NCI-H1092 treated with DMSO at 0.1 percent for 48 hours (cell line): ENCODE measurements at regions not wholly inside any gene's neighbourhood (a gene's known extent, or its start where the extent isn't known, plus 50 kb on each side); places are given as distances from the start of the nearest gene placed in this dataset.
"Not testable (repeated sequence)": the region's sequence is repeated elsewhere in the genome, so short reads cannot be mapped to it uniquely, and the experiment has no call there.

Experiments used
- DNase-seq: peaks from one replicate; lab custom pipeline; 2025; lab: John Stamatoyannopoulos, UW

DNA sequence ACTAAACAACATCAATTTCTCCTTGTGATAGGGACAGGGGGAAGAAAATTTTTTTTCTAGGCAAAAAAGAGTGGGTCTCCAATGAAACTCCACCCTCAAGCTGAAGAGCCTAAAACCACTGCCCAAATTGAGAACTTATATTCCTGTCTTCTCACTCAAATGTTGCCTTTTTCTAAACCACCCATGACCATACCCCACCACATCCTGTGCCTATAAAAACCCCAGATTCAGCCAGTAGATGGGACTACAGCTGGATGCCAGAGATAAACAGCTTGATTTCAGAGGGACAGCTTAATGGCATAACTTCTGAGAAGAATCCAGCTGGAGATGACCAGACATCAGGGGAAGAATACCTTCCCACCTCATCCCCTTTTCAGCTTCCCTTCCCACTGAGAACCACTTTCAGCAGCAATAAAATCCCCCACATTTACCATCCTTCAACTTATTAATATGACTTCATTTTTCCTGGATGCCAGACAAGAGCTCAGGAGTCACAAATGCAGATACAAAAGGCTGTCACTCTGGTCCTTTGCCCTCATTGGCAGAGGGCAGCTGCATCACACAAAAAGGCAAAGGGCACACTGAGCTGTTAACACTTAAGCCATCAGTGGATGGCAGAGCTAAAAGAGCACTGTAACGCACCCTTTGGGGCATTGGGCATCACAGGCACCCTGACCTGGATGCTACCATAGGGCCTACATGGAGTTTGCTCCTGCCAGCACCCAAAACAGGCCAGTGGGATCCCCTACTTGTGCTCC, 972.5 kb upstream of the CTNND2 start:
- DNase-seq: no peak

GRCh38 chr5:12870872-12871539, 966.8 kb upstream of the CTNND2 start:
- no peak for DNase-seq

- no peak for DNase-seq
Observed at GRCh38 chr5:12865529-12865928, 961.3 kb upstream of the CTNND2 start.

DNA sequence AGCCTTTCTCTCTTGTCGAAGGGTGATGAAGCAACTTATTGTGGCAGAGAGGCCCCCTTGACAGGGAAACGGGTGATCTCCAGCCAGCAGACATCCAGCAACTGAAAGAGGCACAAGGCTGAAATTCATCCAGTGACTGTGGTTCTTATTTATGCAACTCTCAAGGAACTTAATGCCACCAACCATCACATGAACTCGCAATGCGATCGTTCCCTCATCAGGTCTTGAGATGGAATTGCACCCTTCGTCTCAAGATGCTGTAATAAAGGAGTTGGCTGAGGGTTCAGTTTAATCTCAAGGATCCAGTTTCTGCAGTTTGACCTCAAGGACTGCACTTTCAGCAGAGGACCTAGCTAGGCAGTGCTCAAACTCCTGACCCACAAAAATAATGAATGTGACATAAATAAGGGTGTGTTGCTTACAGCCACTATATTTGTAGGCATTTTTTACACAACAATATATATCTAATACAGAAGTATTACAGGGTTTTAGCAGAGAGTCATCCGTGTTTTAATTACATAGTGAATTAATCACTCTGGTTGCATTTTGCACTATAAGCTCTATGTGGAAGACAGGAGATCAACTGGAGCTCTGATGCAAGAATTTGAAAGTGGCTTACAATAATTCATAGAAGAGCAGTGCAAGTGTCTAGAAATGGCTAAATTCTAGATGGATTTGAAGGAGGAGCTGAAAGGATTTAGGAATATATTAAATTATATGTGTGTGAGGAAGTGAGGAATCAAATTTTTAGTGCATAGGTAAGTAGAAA, 957.8 kb upstream of the CTNND2 start:
- DNase-seq: no peak

GRCh38 chr5:12856105-12856504, 951.9 kb upstream of the CTNND2 start:
- not testable (repeated sequence) for DNase-seq

GRCh38 chr5:12854386-12854785, 950.1 kb upstream of the CTNND2 start:
- DNase-seq: no peak

DNA sequence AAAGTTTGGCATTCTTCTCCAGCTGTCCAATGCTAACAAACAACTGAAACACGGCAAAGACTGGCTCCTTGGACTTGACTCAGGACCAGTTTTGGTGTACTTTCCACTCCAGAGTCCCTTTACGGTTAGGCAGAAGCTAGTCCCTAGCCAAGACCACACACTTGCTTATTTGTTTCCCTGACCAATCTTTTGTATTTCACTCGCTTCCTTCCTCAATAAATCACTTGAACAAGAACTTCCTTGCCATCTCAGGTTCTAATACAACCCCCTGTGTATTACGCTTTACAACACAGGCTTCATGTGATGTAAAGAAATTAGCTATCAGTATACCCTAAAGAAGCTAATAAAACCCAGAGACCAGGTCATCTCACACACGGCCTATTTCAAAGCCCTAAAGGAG, 947.5 kb upstream of the CTNND2 start:
- DNase-seq: no peak

DNA sequence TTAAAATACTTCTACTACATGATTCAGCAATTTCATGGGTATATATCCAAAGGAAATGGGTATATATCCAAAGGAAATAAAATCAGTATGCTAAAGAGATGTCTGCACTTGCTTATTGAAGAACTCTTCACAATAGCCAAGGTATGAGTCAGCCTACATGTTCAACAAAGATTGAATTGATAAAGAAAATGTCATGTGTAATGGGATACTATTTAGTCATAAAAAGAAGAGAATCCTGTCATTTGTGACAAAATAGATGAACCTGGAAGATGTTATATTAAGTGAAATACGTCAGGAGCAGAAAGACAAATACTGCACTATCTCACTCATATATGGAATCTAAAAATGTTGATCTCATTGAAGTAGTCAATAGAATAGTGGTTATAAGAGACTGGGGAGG, 944.5 kb upstream of the CTNND2 start:
- DNase-seq: no peak

DNA sequence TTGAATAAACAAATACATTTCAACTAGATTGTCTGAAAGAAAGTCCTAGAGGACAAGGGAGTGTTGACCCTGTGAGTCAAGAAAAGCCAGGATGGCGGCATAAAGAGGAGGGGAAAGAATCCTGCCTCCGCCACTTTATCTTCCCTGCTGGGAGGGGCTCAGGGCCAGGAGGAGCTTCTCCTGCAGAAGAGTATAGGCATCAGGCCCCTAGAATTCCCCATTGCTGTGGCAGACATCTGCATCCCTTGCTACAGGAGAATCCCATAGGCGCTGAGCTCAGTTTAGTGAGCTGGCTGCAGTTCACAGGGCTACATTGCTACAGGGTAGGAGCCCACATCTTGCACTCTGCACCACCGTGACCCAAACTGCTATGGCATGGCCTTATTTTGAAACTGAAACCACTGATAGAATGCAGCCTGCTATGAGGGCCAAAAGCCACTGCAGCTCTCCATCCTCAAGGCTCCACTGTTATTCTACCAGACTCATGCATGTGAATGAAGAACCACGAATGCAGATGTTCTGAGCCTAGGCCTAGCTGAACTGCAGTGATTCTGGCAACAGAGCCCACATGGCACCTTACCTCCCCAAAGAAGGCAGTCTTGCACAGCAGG, 941.4 kb upstream of the CTNND2 start:
- no peak for DNase-seq

GRCh38 chr5:12840972-12841371, 936.7 kb upstream of the CTNND2 start:
- no peak for DNase-seq

DNA sequence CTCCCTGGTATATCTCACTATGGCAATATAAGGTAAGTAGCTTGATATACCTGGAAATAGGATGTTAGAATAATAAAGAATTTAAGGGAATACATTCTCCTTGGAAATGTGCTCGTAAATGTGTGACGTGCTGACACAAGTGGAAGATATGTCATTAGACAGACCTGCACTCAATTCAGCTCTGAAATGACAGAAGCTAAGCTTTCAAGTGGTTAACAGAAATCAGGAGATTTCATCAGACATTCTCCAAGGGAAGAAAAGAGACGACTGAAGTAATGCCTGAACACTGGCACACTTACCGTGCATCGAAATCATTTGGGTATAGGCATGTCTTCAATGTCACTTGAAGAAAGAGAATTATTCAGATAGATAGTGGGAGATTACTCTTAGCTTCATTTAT, 933.3 kb upstream of the CTNND2 start:
- no peak for DNase-seq

DNA sequence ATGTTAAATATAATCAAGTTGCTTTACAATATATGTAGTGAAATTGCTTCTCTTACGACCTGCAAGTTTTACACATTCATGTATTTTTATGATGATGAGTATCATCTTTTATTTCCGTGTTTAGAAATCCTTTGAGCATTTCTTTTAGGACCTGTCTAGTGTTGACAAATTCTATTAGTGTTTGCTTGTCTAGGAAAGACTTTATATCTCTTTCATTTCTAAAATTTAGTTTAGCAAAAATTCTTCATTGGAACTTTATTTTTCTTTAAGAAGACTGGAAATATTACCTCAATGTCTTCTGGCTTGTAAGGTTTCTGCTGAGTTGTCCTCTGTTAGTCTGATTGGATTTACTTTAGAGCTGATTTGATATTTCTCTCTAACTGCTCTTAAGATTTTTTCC, 920.9 kb upstream of the CTNND2 start:
- no peak for DNase-seq

DNA sequence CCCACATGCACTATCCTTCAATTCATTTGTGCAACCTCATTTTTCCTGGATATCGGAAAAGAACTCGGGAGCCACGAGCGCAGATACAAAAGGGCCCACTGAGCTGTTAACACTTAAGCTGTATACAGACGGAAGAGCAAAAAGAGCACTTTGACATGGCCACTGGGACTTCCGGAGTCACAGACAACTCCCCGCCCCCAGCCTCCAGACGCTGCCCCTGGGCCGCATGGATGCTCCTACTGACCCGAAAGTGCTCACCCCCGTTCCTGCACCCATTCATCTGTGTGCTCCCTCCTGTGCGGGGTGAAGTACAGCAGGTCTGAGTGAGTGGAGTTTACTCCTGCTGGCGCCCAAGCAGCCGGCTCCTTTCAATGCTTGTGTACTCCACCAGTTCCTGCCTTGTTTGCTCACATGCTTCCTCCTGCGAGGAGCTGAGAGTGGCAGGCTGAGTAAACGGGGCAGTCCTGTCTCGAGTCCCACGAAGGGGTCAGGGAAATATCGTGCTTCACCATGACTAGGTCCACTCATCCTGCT, 901.0 kb upstream of the CTNND2 start:
- no peak for DNase-seq

DNA sequence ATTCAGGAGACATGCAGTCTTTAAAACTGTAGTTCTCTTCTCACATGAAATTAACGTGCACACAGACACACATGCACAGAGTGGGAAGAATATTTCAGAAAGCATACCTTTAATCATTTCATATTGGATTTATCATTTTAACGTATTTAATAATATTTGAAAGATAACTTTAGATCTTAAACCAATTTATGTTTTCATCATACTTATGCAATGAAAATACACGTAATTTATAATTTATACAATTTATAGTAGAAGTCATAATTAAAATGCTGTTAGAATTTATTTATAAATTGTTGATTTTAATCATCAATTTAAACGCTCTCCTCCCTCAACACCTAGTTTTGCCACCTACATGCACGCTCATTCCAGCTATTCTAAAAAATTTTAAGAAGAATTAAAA, 894.9 kb upstream of the CTNND2 start:
- no peak for DNase-seq

DNA sequence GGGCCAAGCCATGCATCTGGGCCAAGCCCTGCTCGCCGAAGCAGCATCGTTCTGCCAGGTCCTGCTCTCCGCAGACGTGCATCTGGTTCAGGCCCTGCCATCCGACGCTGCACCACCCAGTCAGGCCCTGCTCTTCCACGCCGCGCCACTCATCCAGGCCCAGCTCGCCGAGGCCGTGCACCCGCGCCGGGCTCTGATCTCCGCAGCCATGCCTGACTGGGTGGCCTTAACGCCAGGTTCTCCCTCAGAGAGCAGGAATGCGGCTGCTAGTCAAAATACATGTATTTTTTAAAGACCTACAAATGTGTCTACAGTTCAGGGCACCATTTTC, 891.1 kb upstream of the CTNND2 start:
- no peak for DNase-seq

DNA sequence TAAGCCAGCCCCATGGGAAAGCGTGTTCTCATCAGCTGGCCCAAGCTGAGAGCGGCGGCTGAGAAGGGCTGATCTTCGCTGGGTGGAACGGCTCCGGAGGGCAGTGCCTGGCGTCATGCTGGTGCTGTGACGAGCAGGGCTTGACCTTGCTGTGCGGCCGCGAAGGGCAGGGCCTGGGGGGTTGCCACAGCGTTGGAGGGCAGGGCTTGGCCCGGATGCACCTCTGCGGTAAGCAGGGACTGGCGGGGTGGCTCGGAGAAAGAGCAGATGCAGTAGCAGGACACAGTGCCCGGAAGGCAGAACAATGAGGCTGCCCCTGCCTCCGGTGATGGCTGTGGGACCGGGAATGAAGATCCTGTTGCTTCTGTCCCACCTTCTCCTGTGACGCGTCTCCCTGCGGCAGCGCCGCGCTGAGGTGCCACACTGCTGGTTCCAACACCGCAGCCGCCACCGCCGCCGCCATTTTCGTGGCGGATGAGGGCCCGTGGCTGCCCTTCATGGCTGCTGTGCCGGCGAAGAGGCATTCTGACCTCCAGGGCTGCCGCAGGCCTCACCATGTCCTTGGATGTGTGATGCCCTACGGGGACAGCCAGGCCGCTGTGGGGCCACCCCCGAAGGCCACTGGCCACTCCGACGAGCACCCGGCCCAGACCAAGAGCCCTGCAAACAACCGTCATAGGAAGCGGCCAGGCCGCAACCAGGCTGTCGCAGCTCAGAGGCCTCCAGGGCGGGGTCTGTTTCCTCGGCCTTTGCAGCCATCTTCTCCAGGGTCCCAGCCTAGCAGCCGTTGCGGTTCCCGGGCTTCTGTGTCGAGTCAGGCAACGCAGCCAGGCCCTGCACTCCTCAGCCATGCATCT, 890.5 kb upstream of the CTNND2 start:
- no peak for DNase-seq

DNA sequence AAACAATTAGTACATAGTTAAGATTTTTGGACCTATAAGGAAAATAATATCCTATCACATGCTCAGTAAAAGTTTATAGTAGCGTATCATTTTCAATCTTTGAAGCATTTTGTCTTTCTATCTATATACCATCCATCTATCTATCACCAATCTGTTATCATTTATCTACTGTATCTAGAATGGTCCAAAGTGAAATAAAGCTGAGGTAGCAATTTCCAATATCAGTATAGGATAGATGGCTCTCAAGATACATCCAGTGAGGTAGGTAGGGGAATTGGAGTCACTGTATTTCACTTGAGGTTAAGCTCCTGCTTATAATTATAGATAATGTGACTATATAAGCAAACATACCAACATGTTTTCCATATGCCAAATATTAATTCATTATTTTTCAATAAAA, 889.1 kb upstream of the CTNND2 start:
- no peak for DNase-seq

DNA sequence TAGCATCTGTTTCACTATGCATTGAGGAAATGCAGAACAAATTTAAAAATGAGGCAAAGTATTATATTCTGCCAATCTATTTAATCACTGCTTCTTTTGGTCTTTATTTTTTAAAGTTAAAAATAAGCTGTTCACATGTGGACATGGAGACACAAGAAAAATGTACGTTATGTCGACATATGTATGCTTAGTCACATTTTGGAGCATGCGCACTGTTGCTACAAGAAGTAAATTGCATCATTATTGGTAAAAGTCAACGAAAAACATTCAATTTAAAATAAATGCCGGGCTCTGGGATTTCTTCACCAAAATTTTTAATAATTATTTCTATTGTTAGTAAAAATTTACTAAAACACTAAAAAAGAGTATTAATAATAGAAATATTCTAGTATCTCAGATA, 876.3 kb upstream of the CTNND2 start:
- no peak for DNase-seq

GRCh38 chr5:12777342-12777741, 873.1 kb upstream of the CTNND2 start:
- no peak for DNase-seq

GRCh38 chr5:12772276-12772675, 868.0 kb upstream of the CTNND2 start:
- DNase-seq: no peak

DNA sequence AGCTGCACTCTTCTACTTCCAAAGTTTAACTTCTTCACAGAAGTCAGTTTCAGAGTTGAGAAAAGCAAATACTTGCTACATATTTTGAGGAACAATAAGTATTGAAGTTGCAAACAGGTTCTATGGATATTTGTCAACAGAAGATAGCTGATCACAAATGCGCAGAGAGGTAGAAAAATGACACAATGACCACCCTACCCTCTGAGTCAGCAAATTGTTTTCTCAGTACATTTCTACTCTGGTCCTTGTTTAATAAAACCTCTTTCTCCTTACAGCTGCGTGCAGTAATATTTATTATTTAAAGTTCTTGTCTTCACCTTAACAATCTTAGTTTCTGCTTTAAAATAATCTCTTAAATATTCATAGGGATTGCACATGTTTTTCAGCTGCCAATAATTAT, 855.1 kb upstream of the CTNND2 start:
- DNase-seq: no peak

DNA sequence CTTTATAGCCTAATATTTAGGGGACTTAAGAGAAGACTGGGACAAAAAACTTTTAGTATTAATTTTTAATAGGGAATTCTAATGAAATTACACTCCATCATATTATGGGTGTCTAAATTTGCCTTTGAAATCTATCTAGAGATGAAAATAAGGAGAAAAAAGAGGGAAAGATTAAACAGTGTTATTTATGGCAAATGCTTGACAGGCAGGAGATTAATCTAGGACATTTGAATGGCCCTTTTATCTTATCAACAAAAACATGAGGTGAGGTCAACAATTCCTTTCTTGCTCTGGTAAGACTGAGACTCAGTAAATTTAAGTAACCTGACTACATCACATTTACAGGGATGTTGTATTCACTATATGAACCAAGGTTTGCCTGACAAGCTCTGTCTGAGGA, 852.8 kb upstream of the CTNND2 start:
- DNase-seq: no peak
